Mesodermal cell (in vitro differentiated cells): ENCODE measurements at regions not wholly inside any gene's neighbourhood (a gene's known extent, or its start where the extent isn't known, plus 50 kb on each side); places are given as distances from the start of the nearest gene placed in this dataset.
"Not testable (repeated sequence)": the region's sequence is repeated elsewhere in the genome, so short reads cannot be mapped to it uniquely, and the experiment has no call there.

Experiments
- H3K27ac ChIP-seq: 2 replicates; pipeline ENCODE4 v1.7.0; 2013; ENCODE audit warnings: mild to moderate bottlenecking, low read depth, low read length, moderate library complexity; ENCODE audit not compliant: severe bottlenecking
- H3K36me3 ChIP-seq: 2 replicates; pipeline ENCODE4 v1.7.1; 2013; ENCODE audit warnings: mild to moderate bottlenecking, low read length, moderate library complexity; ENCODE audit not compliant: control insufficient read depth, insufficient read depth
- H3K4me1 ChIP-seq: one replicate; pipeline ENCODE4 v1.7.1; 2013; ENCODE audit warnings: mild to moderate bottlenecking, low read length; ENCODE audit not compliant: insufficient read depth, control insufficient read depth, poor library complexity, severe bottlenecking
- H3K4me3 ChIP-seq: 2 replicates; pipeline ENCODE4 v1.7.0; 2013; ENCODE audit warnings: low read length, control low read depth, mild to moderate bottlenecking; ENCODE audit not compliant: insufficient read depth, poor library complexity, severe bottlenecking; ENCODE audit errors: extremely low read depth
- H3K9me3 ChIP-seq: 2 replicates; pipeline ENCODE4 v1.7.1; 2013; ENCODE audit warnings: mild to moderate bottlenecking, low read length, moderate library complexity; ENCODE audit not compliant: control insufficient read depth
- WGBS, 2 experiments: methylation state at CpG; one replicate each; pipeline ENCODE4 v1.1.5; 2013; ENCODE audit warnings: missing lambda C conversion rate in 2 of 2; ENCODE audit not compliant: insufficient coverage in 2 of 2; 5-methylcytosine and 5-hydroxymethylcytosine counted together

DNA sequence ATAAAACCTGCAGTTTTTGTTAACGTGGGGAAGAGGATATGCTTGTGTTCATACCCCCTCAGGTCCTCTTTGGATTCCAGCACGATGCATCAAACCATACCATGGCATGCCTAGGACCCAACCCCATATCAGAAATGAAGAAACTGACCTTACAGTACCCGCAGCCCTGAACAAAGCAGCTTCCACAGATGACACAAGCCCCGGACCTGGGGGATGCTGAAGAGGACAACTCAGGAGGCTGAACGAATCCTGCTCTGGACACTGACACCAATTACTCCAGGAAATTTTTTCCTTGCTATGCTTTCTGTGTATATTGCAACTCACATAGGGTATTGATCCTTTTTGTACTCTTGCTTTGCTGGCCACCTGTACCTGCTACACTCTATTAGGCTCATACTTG is 129.6 kb downstream of the ZNF675 start:
- WGBS, 2 experiments = 60 to 65% methylated on average over 1 to 4 of the region's 5 CpGs

GRCh38 chr19:23554548-23554947 is 132.5 kb downstream of the ZNF675 start:
- WGBS, 2 experiments = no CpG with 5 or more reads among the region's 1 CpG
- Histone ChIP-seq H3K9me3 (peaks cover 56% of the 10 kb centered on the region), H3K36me3 (no peaks in the 10 kb centered on the region), H3K4me1 (no peaks in the 10 kb centered on the region), H3K4me3 (no peak overlapping the region), H3K27ac (no peak overlapping the region)

More for the DNA sequence above, 129.6 kb downstream of the ZNF675 start:
- Histone ChIP-seq H3K4me3 (no peak overlapping the region), H3K9me3 (peaks cover 69% of the 10 kb centered on the region), H3K36me3 (no peaks in the 10 kb centered on the region), H3K4me1 (no peaks in the 10 kb centered on the region), H3K27ac (no peak overlapping the region)

- WGBS, 2 experiments = 75% methylated on average over 2 of the region's 2 CpGs
- H3K4me1 ChIP-seq, H3K36me3 ChIP-seq, H3K4me3 ChIP-seq, H3K27ac ChIP-seq: not testable (repeated sequence)
- H3K9me3 ChIP-seq = peaks cover 58% of the 10 kb centered on the region
These were observed 136.9 kb downstream of the ZNF675 start for GRCh38 chr19:23550102-23550501.

DNA sequence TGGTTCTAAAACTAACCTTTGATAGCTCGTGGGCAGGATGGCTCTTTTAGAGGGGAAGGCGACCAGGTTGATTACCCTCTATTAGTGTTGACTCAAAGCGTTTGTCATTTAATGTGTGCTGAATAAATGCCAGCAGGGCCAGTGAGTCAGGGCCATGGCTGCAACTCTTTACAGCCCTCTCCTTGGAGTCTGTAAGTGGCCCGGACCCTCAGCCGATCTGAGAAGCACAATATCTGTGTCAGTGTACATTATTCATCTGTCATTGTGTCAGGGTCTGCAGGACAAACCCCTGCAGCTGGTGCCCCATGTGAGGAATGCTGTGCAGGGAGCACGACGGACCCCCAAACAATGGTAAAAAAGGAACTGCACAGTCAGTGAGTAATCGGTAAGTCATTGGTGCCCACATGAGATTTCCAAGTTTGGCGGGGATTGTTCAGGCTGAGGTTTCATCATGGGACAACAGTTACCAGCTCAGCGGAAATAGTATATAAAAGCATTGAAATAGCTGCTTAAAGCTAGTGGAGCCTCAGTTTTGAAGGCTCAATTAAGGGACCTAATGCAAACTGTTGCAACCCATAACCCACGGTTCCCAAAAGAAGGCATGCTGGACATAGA is 139.1 kb downstream of the ZNF675 start:
- WGBS, 2 experiments = 80 to 86% methylated on average over 8 to 9 of the region's 11 CpGs
- Histone ChIP-seq H3K4me1 (no peaks in the 10 kb centered on the region), H3K9me3 (peaks cover 61% of the 10 kb centered on the region), H3K27ac (no peak overlapping the region), H3K36me3 (no peaks in the 10 kb centered on the region), H3K4me3 (no peak overlapping the region)

GRCh38 chr19:23547156-23547555 is 139.9 kb downstream of the ZNF675 start:
- H3K4me1 ChIP-seq = no peaks in the 10 kb centered on the region
- 90 to 92% methylated on average over 3 of the region's 3 CpGs for WGBS, 2 experiments
- H3K36me3 ChIP-seq = no peaks in the 10 kb centered on the region
- peaks cover 55% of the 10 kb centered on the region for H3K9me3 ChIP-seq
- H3K27ac ChIP-seq = no peak overlapping the region
- H3K4me3 ChIP-seq = no peak overlapping the region

GRCh38 chr19:23543351-23543750 is 143.7 kb downstream of the ZNF675 start:
- H3K27ac ChIP-seq = no peak overlapping the region

DNA sequence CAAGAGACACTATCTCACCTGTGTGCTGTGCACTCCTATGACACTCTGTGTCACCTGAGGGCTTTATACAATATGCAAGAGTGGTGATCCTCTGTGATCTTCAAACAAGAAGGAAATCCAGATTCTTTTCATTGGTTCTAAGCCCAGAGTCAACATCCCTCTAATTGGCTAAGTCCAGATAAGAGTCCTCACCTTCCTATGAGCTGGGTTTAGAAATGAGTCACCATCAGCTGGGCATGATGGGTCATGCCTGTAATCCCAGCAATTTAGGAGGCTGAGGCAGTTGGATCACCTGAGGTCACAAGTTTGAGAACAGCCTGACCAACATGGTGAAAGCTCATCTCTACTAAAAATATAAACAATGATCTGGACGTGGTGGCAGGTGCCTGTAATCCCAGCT is 144.4 kb downstream of the ZNF675 start:
- peaks cover 39% of the 10 kb centered on the region for H3K9me3 ChIP-seq
- WGBS, 2 experiments = 67% methylated on average over 1 of the region's 1 CpG; no CpG with 5 or more reads in 1 of the 2 experiments

More at GRCh38 chr19:23543351-23543750, 143.7 kb downstream of the ZNF675 start:
- no peak overlapping the region for H3K4me3 ChIP-seq
- WGBS, 2 experiments = 68 to 80% methylated on average over 2 of the region's 2 CpGs
- no peaks in the 10 kb centered on the region for H3K4me1 ChIP-seq
- no peaks in the 10 kb centered on the region for H3K36me3 ChIP-seq
- H3K9me3 ChIP-seq = peaks cover 44% of the 10 kb centered on the region

GRCh38 chr19:23541991-23542390 is 145.0 kb downstream of the ZNF675 start:
- Histone ChIP-seq H3K4me3 (no peak overlapping the region), H3K9me3 (peaks cover 39% of the 10 kb centered on the region), H3K36me3 (no peaks in the 10 kb centered on the region), H3K4me1 (no peaks in the 10 kb centered on the region), H3K27ac (no peak overlapping the region)
- 20 to 57% methylated on average over 1 of the region's 1 CpG for WGBS, 2 experiments

More for the DNA sequence above, 144.4 kb downstream of the ZNF675 start:
- no peak overlapping the region for H3K27ac ChIP-seq
- no peak overlapping the region for H3K4me3 ChIP-seq
- H3K36me3 ChIP-seq = no peaks in the 10 kb centered on the region
- H3K4me1 ChIP-seq = no peaks in the 10 kb centered on the region

GRCh38 chr19:23540180-23540579 is 144.9 kb upstream of the ZNF91 start:
- not testable (repeated sequence) for H3K4me1 ChIP-seq, H3K27ac ChIP-seq, H3K36me3 ChIP-seq, H3K4me3 ChIP-seq
- peaks cover 25% of the 10 kb centered on the region for H3K9me3 ChIP-seq
- WGBS, 2 experiments = 57% methylated on average over 1 of the region's 1 CpG; no CpG with 5 or more reads in 1 of the 2 experiments

- H3K4me3 ChIP-seq = no peak overlapping the region
- H3K4me1 ChIP-seq = no peaks in the 10 kb centered on the region
- H3K27ac ChIP-seq = no peak overlapping the region
- no CpG with 5 or more reads among the region's 2 CpGs for WGBS, 2 experiments
- H3K36me3 ChIP-seq = no peaks in the 10 kb centered on the region
- peaks cover 24% of the 10 kb centered on the region for H3K9me3 ChIP-seq
These were observed 144.2 kb upstream of the ZNF91 start for GRCh38 chr19:23539499-23539898.

- not testable (repeated sequence) for H3K4me3 ChIP-seq, H3K36me3 ChIP-seq, H3K4me1 ChIP-seq, H3K27ac ChIP-seq
- H3K9me3 ChIP-seq = peaks cover 18% of the 10 kb centered on the region
These were observed 141.9 kb upstream of the ZNF91 start for GRCh38 chr19:23537136-23537535.
